COR-L47 (cell line): ENCODE measurements at regions not wholly inside any gene's neighbourhood (a gene's known extent, or its start where the extent isn't known, plus 50 kb on each side); places are given as distances from the start of the nearest gene placed in this dataset.
"Not testable (repeated sequence)": the region's sequence is repeated elsewhere in the genome, so short reads cannot be mapped to it uniquely, and the experiment has no call there.

Experiments used
- DNase-seq: peaks from one replicate; lab custom pipeline; 2025; lab: John Stamatoyannopoulos, UW

- DNase-seq, result no peak
These were observed 52.4 kb upstream of the GOLGA8J start for GRCh38 chr15:30030345-30030744.

- no peak for DNase-seq
These were observed 58.9 kb upstream of the GOLGA8J start for GRCh38 chr15:30023798-30024295.

GRCh38 chr15:30010746-30011145 is 72.0 kb upstream of the GOLGA8J start:
- no peak for DNase-seq

- DNase-seq, result no peak
These were observed 74.6 kb upstream of the GOLGA8J start for GRCh38 chr15:30008156-30008555.

GRCh38 chr15:30001602-30002001 is 81.2 kb upstream of the GOLGA8J start:
- DNase-seq, result no peak

GRCh38 chr15:29998033-29998432 is 84.7 kb upstream of the GOLGA8J start:
- no peak for DNase-seq

GRCh38 chr15:29997499-29997898 is 85.3 kb upstream of the GOLGA8J start:
- no peak for DNase-seq

- DNase-seq, result no peak
These were observed 88.5 kb upstream of the GOLGA8J start for GRCh38 chr15:29994284-29994683.

GRCh38 chr15:29990954-29991353 is 91.8 kb upstream of the GOLGA8J start:
- no peak for DNase-seq

- no peak for DNase-seq
These were observed 92.7 kb upstream of the GOLGA8J start for GRCh38 chr15:29990035-29990434.

- DNase-seq, result no peak
These were observed 94.1 kb upstream of the GOLGA8J start for GRCh38 chr15:29988701-29989100.

GRCh38 chr15:29986946-29987345 is 95.8 kb upstream of the GOLGA8J start:
- no peak for DNase-seq

GRCh38 chr15:29978411-29979382 is 104.1 kb upstream of the GOLGA8J start:
- no peak for DNase-seq

GRCh38 chr15:29974056-29974455 is 108.7 kb upstream of the GOLGA8J start:
- not testable (repeated sequence) for DNase-seq

GRCh38 chr15:29972051-29972450 is 110.7 kb upstream of the GOLGA8J start:
- DNase-seq, result no peak

- DNase-seq, result no peak
These were observed 112.4 kb upstream of the GOLGA8J start for GRCh38 chr15:29970402-29970695.

GRCh38 chr15:29969562-29970401 is 113.0 kb upstream of the GOLGA8J start:
- DNase-seq, result no peak

- no peak for DNase-seq
These were observed 113.7 kb upstream of the GOLGA8J start for GRCh38 chr15:29968895-29969561.

- peak; percentile 22 for DNase-seq
These were observed 114.5 kb upstream of the GOLGA8J start for GRCh38 chr15:29968099-29968894.

- DNase-seq, result no peak
These were observed 120.3 kb upstream of the GOLGA8J start for GRCh38 chr15:29962407-29962806.

- DNase-seq, result no peak
These were observed 123.2 kb upstream of the GOLGA8J start for GRCh38 chr15:29959384-29960137.
